ENCODE measurements at regions not wholly inside any gene's neighbourhood (a gene's known extent, or its start where the extent isn't known, plus 50 kb on each side); places are given as distances from the start of the nearest gene placed in this dataset.

- ATAC-seq (ENCODE audit: low read depth in 2 of 2) (no peak), DNase-seq (no peak)
- peaks cover 31% of the 10 kb centered on the region for H3K27me3 Mint-ChIP-seq
- H3K4me1 Mint-ChIP-seq = peaks cover 0 to 32% (median 27%) of the 10 kb centered on the region in 4 donors
- Histone ChIP-seq H3K36me3 (ENCODE audit: control insufficient read depth, insufficient read depth, low read length) (peaks cover 3% of the 10 kb centered on the region), H3K4me3 (ENCODE audit: low read depth, low read length) (no peak overlapping the region), H3K9me3 (ENCODE audit: control insufficient read depth in 2 of 2, low read length in 2 of 2) (no peaks in the 10 kb centered on the region), H3K27me3 (ENCODE audit: control insufficient read depth, insufficient read depth, low read length) (peaks cover 7% of the 10 kb centered on the region), H3K27ac (ENCODE audit: insufficient read depth, low read length, poor library complexity, severe bottlenecking) (no peak overlapping the region), H3K4me1 (ENCODE audit: control insufficient read depth, insufficient read depth, low read length, poor library complexity, severe bottlenecking) (peaks cover 24% of the 10 kb centered on the region)
- peak overlapping the region in 1 of 3 donors; percentile 54 for H3K27ac Mint-ChIP-seq
- H3K36me3 Mint-ChIP-seq = peaks cover 12% of the 10 kb centered on the region
- H3K9me3 Mint-ChIP-seq = peaks cover 0 to 2% (median 0%) of the 10 kb centered on the region in 7 donors
- no peak overlapping the region for H3K4me3 Mint-ChIP-seq
Observed at GRCh38 chr22:46067159-46068111, 82.9 kb upstream of the PPARA start.

GRCh38 chr22:46068181-46068592 lies 82.1 kb upstream of the PPARA start:
- peak overlapping the region in 1 of 4 donors; percentile 84 for H3K4me3 Mint-ChIP-seq
- DNase-seq (no peak), ATAC-seq (ENCODE audit: low read depth in 2 of 2) (no peak)
- no peaks in the 10 kb centered on the region for H3K9me3 ChIP-seq (ENCODE audit: control insufficient read depth in 2 of 2, low read length in 2 of 2)
- H3K27me3 Mint-ChIP-seq = peaks cover 31% of the 10 kb centered on the region
- peaks cover 24% of the 10 kb centered on the region for H3K4me1 ChIP-seq (ENCODE audit: control insufficient read depth, insufficient read depth, low read length, poor library complexity, severe bottlenecking)
- H3K4me1 Mint-ChIP-seq = peaks cover 0 to 30% (median 27%) of the 10 kb centered on the region in 4 donors
- H3K27ac ChIP-seq (ENCODE audit: insufficient read depth, low read length, poor library complexity, severe bottlenecking) = no peak overlapping the region
- H3K27me3 ChIP-seq (ENCODE audit: control insufficient read depth, insufficient read depth, low read length) = peaks cover 7% of the 10 kb centered on the region
- H3K4me3 ChIP-seq (ENCODE audit: low read depth, low read length) = no peak overlapping the region
- peaks cover 0 to 2% (median 0%) of the 10 kb centered on the region in 7 donors for H3K9me3 Mint-ChIP-seq
- H3K27ac Mint-ChIP-seq = no peak overlapping the region
- no peaks in the 10 kb centered on the region for H3K36me3 ChIP-seq (ENCODE audit: control insufficient read depth, insufficient read depth, low read length)
- H3K36me3 Mint-ChIP-seq = peaks cover 8% of the 10 kb centered on the region

GRCh38 chr22:46068593-46069491 lies 81.5 kb upstream of the PPARA start:
- no peaks in the 10 kb centered on the region for H3K36me3 ChIP-seq (ENCODE audit: control insufficient read depth, insufficient read depth, low read length)
- no peaks in the 10 kb centered on the region for H3K9me3 ChIP-seq (ENCODE audit: control insufficient read depth in 2 of 2, low read length in 2 of 2)
- peak overlapping the region; percentile 78 to 89 (median 84) for H3K4me3 Mint-ChIP-seq
- H3K27ac ChIP-seq (ENCODE audit: insufficient read depth, low read length, poor library complexity, severe bottlenecking) = peak overlapping the region; percentile 21
- peak overlapping the region in 1 of 3 donors; percentile 68 for H3K27ac Mint-ChIP-seq
- peaks cover 2% of the 10 kb centered on the region for H3K36me3 Mint-ChIP-seq
- peaks cover 7% of the 10 kb centered on the region for H3K27me3 ChIP-seq (ENCODE audit: control insufficient read depth, insufficient read depth, low read length)
- peaks cover 24% of the 10 kb centered on the region for H3K4me1 ChIP-seq (ENCODE audit: control insufficient read depth, insufficient read depth, low read length, poor library complexity, severe bottlenecking)
- peaks cover 0 to 2% (median 0%) of the 10 kb centered on the region in 7 donors for H3K9me3 Mint-ChIP-seq
- no peak for ATAC-seq (ENCODE audit: low read depth in 2 of 2)
- H3K4me1 Mint-ChIP-seq = peaks cover 0 to 29% (median 22%) of the 10 kb centered on the region in 4 donors
- H3K4me3 ChIP-seq (ENCODE audit: low read depth, low read length) = no peak overlapping the region
- DNase-seq = no peak
- H3K27me3 Mint-ChIP-seq = peaks cover 31% of the 10 kb centered on the region

- peak overlapping the region; percentile 13 for H3K4me3 ChIP-seq (ENCODE audit: low read depth, low read length)
- Mint-ChIP-seq H3K4me3 (peak overlapping the region; percentile 78 to 89 (median 84)), H3K36me3 (no peaks in the 10 kb centered on the region), H3K27ac (peak overlapping the region in 1 of 3 donors; percentile 68), H3K9me3 (peaks cover 0 to 2% (median 0%) of the 10 kb centered on the region in 7 donors), H3K27me3 (peaks cover 28% of the 10 kb centered on the region), H3K4me1 (peaks cover 0 to 28% (median 19%) of the 10 kb centered on the region in 4 donors)
- ATAC-seq (ENCODE audit: low read depth in 2 of 2) = no peak
- no peaks in the 10 kb centered on the region for H3K9me3 ChIP-seq (ENCODE audit: control insufficient read depth in 2 of 2, low read length in 2 of 2)
- peak overlapping the region; percentile 21 for H3K27ac ChIP-seq (ENCODE audit: insufficient read depth, low read length, poor library complexity, severe bottlenecking)
- H3K36me3 ChIP-seq (ENCODE audit: control insufficient read depth, insufficient read depth, low read length) = no peaks in the 10 kb centered on the region
- H3K4me1 ChIP-seq (ENCODE audit: control insufficient read depth, insufficient read depth, low read length, poor library complexity, severe bottlenecking) = peaks cover 24% of the 10 kb centered on the region
- DNase-seq = peak in 1 of 3 donors; percentile 28
- peaks cover 7% of the 10 kb centered on the region for H3K27me3 ChIP-seq (ENCODE audit: control insufficient read depth, insufficient read depth, low read length)
Observed at GRCh38 chr22:46069521-46070214, 80.7 kb upstream of the PPARA start.

DNA sequence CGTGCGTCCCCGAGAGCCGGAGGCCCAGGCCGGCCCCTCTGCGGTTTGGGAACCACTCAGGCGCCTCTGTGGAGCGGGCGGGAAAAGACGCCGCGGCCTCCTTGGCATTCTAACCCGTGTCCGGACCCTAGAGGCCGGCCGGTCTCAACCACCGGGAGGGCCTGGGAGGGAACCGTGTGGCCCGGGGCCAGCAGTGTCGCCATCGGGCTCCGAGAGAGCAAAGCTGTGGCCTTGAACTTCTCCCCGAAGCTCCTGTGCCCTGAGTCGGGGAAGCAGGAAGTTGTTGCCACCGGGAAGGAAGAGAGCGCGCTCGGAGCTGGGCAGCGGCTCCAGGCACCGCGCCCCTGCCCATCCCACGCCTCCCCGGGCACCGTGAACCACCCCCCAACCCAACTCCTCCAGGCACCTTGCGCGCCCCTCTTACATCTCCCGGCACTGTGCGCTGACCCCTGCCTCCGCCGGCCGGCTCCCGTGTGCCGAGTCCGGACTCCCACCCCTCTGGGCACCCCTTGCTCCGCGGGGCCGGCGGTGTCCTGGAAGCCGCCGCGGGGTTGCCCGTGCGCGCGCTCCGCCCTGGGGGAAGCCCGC lies 80.0 kb upstream of the PPARA start:
- Histone ChIP-seq H3K27ac (ENCODE audit: insufficient read depth, low read length, poor library complexity, severe bottlenecking) (peak overlapping the region; percentile 21), H3K36me3 (ENCODE audit: control insufficient read depth, insufficient read depth, low read length) (no peaks in the 10 kb centered on the region), H3K9me3 (ENCODE audit: control insufficient read depth in 2 of 2, low read length in 2 of 2) (no peaks in the 10 kb centered on the region), H3K4me1 (ENCODE audit: control insufficient read depth, insufficient read depth, low read length, poor library complexity, severe bottlenecking) (peaks cover 24% of the 10 kb centered on the region), H3K4me3 (ENCODE audit: low read depth, low read length) (no peak overlapping the region), H3K27me3 (ENCODE audit: control insufficient read depth, insufficient read depth, low read length) (peaks cover 7% of the 10 kb centered on the region)
- Mint-ChIP-seq H3K4me1 (peaks cover 0 to 26% (median 15%) of the 10 kb centered on the region in 4 donors), H3K4me3 (peak overlapping the region; percentile 63 to 84 (median 83)), H3K9me3 (peaks cover 0 to 2% (median 0%) of the 10 kb centered on the region in 7 donors), H3K36me3 (no peaks in the 10 kb centered on the region), H3K27me3 (peaks cover 27% of the 10 kb centered on the region), H3K27ac (no peak overlapping the region)
- DNase-seq (peak in 1 of 3 donors; percentile 30), ATAC-seq (ENCODE audit: low read depth in 2 of 2) (no peak)

GRCh38 chr22:46070803-46071450 lies 79.4 kb upstream of the PPARA start:
- peaks cover 0 to 26% (median 15%) of the 10 kb centered on the region in 4 donors for H3K4me1 Mint-ChIP-seq
- H3K27ac Mint-ChIP-seq = no peak overlapping the region
- H3K27me3 Mint-ChIP-seq = peaks cover 27% of the 10 kb centered on the region
- Histone ChIP-seq H3K36me3 (ENCODE audit: control insufficient read depth, insufficient read depth, low read length) (no peaks in the 10 kb centered on the region), H3K9me3 (ENCODE audit: control insufficient read depth in 2 of 2, low read length in 2 of 2) (no peaks in the 10 kb centered on the region), H3K27me3 (ENCODE audit: control insufficient read depth, insufficient read depth, low read length) (peaks cover 7% of the 10 kb centered on the region), H3K4me3 (ENCODE audit: low read depth, low read length) (no peak overlapping the region), H3K27ac (ENCODE audit: insufficient read depth, low read length, poor library complexity, severe bottlenecking) (no peak overlapping the region), H3K4me1 (ENCODE audit: control insufficient read depth, insufficient read depth, low read length, poor library complexity, severe bottlenecking) (peaks cover 24% of the 10 kb centered on the region)
- no peaks in the 10 kb centered on the region for H3K36me3 Mint-ChIP-seq
- ATAC-seq (ENCODE audit: low read depth in 2 of 2) = peak; percentile 29 to 38
- DNase-seq = peak in 2 of 3 donors; percentile 11 to 30
- H3K9me3 Mint-ChIP-seq = peaks cover 0 to 2% (median 0%) of the 10 kb centered on the region in 7 donors
- H3K4me3 Mint-ChIP-seq = no peak overlapping the region
